Astrocyte (in vitro differentiated cells and primary cell): ENCODE measurements at regions not wholly inside any gene's neighbourhood (a gene's known extent, or its start where the extent isn't known, plus 50 kb on each side); places are given as distances from the start of the nearest gene placed in this dataset.

Source experiments
- EZH2 ChIP-seq: IDR thresholded peaks from 2 replicates; pipeline ENCODE4 v1.6.1; 2012; ENCODE audit warnings: mild to moderate bottlenecking, low read length, inconsistent platforms; ENCODE audit not compliant: insufficient read depth
- TF ChIP-seq, protein P1 (sequence below): IDR thresholded peaks from 2 replicates; pipeline ENCODE4 v1.5.1; 2011; ENCODE audit warnings: low read depth, mild to moderate bottlenecking, inconsistent platforms, low read length, moderate library complexity; ENCODE audit not compliant: insufficient read depth

DNA sequence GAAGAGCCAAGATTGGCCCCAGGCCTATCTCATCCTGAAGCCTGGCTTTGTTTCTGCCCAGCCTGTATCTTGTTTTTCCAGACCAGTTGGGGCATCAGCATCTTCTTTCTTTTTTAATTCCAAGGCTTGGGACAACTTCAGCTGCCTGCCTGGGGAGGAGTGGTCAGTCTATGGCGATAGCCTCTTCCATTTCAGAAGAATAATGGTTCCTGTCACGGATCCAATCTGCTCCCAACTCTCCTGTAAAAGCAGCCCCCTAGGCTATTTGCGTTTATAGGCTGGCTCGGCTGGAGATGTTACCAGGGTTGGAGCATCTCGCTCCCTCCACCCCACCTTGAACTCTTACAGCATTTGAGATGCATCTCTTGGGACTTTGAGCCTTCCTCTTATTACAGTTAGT lies 145.2 kb upstream of the CADM1 start:
- TF ChIP-seq, protein P1, sequence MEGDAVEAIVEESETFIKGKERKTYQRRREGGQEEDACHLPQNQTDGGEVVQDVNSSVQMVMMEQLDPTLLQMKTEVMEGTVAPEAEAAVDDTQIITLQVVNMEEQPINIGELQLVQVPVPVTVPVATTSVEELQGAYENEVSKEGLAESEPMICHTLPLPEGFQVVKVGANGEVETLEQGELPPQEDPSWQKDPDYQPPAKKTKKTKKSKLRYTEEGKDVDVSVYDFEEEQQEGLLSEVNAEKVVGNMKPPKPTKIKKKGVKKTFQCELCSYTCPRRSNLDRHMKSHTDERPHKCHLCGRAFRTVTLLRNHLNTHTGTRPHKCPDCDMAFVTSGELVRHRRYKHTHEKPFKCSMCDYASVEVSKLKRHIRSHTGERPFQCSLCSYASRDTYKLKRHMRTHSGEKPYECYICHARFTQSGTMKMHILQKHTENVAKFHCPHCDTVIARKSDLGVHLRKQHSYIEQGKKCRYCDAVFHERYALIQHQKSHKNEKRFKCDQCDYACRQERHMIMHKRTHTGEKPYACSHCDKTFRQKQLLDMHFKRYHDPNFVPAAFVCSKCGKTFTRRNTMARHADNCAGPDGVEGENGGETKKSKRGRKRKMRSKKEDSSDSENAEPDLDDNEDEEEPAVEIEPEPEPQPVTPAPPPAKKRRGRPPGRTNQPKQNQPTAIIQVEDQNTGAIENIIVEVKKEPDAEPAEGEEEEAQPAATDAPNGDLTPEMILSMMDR: no peak
- no peak for TF ChIP-seq EZH2
